ENCODE measurements at regions not wholly inside any gene's neighbourhood (a gene's known extent, or its start where the extent isn't known, plus 50 kb on each side); places are given as distances from the start of the nearest gene placed in this dataset.
"Not testable (repeated sequence)": the region's sequence is repeated elsewhere in the genome, so short reads cannot be mapped to it uniquely, and the experiment has no call there.

DNA sequence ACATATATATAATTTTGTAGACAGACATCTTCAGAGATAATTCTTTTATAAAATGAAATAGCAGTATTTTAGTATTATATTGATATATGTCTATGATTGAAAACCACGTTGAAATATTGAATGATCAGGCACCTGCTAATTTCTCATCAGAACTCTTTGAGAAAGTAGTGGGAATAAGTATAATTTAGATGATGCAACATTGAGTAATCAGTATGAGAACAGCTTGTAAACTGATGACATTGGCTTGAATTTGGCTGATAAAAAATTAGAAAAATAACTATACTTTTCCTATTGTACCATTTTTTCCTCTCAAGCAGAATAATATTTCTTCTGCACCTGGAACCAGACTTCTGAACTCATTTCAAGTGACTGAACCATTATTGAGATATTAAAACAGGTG, 1316.8 kb downstream of the NCAM2 start:
- DNase-seq: no peak

DNA sequence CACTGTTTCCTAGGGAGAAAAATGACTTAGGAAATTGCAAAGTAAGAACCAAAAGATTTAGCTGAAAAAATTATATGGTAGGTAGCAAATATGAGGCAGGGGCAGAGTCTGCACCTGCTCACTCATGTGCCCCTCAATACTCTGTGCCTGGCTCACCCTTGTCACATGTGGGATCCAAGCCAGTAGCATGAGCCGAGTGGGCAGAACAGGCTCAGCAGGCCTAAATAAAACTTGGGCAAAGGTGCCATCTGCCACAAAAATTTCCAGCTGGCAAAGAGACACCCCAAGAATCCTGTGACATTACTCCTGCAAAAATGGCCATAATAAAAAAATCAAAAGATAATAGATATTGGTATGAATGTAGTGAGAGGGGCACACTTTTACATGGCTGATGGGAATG, 1321.2 kb downstream of the NCAM2 start:
- no peak for DNase-seq

DNA sequence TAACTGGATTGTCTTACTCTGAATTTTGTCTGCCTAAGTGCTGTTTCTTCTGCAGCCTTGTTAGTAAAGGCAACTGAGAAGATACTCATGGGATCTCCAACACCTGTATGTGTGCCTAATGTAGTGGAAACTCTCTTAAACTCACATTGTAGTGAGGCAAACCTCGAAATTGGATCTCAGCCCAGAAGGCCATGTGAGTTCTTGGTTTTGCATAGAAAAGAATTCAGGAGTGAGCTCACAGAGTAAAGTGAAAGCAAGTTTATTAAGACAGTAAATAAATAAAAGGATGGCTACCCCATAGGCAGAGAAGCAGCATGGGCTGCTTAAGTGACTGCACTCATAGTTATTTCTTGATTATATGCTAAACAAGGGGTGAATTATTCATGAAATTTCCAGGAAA, 1344.7 kb downstream of the NCAM2 start:
- no peak for DNase-seq

DNA sequence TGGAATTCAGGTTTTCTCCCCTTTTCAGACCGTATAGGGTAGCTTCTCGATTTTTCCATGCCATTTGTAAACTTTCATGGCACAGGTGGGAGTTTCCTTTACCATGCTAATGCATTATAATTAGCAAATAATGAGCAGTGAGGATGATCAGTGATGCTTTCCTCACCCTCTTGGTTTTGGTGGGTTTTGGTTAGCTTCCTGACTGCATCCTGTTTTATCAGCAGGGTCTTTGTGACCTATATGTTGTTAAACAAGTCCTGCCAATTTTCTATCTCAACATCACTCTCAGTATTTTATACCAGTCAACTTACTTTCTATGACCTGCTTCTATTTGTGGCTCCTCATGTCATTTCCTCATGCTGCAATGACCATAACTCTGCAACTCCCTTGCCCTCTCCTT, 1345.1 kb downstream of the NCAM2 start:
- no peak for DNase-seq

DNA sequence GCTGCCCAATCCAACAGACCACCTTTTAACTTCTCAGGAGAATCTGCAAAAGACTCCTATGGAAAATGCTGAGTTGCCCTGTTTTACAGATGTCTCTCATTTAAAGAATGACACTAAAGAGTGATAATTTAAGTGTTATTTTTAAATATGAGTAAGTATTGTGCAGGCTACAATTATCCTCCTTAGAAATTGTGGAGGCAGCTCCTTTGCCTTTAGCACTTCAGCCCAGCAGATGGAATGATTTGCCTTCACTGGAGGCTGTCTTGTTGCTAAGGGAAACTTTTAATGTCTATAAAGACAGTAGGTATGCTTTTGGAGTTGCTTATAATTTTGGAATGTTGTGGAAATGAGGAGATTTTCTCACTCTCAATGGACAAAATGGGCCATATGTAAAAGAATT, 1345.5 kb downstream of the NCAM2 start:
- DNase-seq: no peak

DNA sequence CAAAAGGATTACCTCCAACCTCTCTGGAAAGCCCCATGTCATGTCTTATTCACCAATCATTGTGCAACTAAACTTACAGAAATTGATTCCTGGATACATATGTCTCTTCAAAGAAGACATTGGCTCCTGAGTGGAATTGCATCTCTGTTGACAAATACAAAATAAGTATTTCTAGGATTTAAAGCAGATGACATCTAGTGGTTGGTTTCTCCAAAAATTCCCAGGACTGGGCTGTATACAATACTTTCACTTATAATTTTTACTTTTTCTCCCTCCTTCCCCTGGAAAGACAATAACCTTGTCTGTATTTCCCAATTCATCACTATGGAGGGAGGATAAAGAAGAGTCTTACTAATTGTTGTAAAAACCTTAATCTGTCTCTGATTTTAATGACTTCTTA, 1347.4 kb downstream of the NCAM2 start:
- DNase-seq: no peak

DNA sequence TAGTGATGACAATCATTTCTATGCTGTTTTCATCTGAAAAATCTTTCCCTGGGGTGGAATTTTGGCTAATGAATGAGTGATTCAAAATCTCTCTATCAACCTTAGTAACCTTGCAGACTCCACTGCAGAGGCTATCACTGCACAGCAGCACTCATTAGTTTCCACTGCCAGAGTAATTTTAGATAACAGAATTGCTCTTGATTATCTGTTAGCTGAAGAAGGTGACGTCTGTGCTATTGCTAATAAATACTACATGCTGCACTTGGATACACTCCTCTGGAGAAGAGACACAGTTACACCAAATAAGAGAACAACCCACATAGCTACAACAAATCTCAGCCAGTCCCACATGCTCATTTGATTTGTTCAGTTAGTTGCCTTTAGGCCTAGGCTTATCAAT, 1348.4 kb downstream of the NCAM2 start:
- no peak for DNase-seq

DNA sequence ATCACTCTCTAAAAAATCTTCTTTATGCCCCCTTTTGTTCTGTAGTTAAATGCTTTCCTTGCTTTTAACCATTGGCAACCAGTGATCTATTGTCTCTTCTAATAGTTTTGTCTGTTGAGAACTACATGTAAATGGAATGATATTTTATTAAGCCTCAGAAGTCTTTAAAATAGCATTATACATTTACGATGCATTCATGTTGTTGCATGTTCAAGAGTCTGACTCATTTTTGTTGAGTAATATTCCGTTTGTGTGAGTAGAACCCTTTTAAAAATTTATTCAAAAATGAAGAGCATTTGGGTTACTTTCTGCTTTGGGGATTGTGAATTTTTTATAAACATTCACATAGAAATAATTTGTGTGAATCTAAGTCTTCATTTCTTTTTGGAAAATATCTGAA, 1352.9 kb downstream of the NCAM2 start:
- no peak for DNase-seq

DNA sequence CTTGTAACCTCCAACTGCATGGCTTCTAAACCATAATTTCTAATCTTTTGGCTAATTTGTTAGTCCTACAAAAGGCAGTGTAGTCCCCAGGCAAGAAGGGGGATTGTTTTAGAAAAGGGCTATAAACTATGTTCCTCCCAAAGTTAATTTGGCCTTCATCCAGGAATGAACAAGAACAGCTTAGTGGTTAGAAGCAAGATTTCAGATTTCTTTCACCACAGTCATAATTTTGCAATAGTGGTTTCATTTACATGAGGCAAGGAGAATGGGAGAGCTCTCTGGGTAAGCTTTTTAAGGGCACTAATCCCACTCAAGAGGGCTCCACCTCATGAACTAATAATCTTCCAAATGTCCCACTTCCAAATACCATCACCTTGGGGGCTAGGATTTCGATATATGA, 1353.9 kb downstream of the NCAM2 start:
- DNase-seq: no peak

DNA sequence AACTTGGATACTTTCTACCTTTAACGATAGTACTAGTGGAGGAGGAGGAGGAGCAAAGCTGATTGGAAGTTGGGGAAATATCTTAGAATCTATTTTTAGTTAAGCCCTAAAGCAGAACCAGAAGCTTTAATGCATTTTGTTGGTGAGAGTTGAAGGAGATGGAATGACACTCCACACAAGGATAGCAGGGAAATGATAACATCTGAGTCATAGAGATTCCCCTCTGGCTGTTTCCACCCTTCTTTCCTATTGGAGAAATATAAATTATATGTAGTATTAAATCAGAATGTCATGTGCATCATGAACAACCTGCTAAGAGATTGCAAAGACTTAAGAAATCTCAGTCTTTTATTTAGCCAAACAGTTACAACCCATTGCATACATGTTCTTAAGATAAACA, 1357.7 kb downstream of the NCAM2 start:
- no peak for DNase-seq

DNA sequence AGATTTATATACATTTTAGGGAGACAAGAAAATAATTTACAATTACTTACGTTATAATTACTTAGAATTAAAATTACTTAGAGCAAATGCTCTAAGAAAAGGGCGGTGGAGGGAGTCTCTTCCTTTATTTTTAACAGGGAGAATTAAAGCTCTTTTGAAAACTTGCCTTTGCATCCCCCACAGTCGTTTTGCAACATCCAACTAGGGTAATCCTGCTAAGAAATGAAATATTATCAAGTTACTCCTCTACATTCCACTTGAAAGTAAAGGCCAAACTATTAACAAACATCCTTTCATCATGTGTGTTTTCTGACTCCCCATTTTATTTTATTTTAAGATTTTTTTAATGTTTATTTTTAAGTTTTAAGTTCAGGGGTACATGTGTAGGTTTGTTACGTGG, 1358.5 kb downstream of the NCAM2 start:
- no peak for DNase-seq

DNA sequence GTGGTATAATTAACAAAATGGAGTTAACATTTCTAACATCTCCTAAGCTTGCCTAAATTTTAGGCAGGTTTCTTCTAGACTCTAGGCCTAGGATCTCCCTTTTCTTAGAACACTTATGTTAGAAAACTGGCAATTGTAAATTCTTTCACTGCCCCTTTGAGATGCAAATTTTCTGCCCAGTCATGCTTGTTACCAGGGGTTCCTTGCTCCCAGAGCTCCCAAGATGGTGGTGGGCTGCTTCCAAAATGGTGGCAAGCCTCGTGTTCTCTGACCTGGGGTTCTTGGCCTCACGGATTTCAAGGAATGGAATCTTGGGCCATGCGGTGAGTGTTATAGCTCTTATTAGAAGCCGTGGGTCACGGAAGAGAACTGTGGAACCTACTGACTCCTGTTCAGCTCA, 1361.4 kb downstream of the NCAM2 start:
- DNase-seq: not testable (repeated sequence)

DNA sequence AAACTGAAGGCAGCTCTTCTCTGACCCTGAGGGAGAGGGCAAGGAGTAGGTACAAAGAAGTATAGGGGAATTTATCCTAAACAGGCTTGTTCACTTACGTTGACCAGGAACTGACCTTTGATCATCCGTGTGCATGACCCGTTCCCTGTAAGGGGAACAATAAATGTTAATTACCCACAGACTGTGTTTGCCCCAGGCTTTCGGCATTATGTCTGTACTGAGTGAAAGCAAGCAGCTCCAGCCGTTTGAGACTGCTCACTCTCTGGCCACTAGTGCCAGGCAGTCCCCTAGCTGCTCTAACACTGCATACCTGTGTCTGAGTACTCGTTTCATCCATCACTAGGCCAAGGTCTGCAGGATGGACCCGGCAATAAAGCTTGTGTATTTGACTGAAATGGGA, 1365.3 kb downstream of the NCAM2 start:
- DNase-seq: no peak

DNA sequence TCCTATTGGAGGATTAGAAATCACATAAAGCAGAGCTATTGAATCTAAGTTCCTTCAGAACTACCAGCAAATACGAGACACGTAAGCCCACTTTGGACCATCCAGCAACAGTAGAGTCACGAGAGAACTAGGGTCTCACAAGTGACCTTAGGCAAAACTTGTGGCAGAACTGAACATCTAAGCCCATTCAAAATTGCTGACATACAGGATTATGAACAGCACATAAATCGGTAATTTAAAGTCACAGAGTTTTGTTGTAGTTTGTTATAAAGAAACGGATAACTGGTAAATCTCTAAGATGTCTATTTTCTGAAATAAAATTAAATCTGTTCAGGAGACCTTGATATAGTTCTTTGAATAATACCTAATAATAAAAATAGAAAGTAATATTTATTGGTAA, 1366.0 kb downstream of the NCAM2 start:
- no peak for DNase-seq

DNA sequence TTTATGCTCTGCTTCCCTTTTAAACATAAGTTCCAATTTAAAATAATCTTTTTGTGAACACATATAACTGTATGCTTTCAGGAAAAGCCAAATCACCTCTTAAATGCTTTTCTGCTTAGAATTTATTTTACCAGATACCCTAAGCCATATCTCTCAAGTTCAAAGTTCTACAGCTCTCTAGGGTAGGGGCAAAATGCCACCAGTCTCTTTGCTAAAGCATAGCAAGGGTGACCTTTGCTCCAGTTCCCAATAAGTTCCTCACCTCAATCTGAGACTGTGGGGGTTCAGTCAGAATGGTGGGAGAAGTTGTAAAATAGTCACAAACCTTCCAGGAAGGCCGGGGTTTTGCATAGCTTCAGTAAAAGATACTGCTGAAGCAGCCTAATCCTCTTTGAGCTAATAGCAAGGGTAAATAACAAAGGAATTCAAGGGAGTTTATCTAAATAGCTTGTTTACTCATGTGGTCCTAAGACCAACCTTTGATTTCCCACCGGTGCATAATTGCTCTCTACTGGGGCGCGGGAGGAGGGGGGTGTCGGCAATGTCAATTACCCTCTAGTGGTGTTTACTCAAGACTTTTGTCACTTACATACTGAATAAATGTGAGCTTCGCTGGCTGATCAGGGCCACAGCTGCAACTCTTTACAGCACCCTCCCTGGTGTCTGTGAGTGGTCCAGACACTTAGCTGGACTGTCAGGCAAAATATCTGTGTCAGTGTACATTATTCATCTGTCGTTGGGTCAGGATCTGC, 1376.2 kb downstream of the NCAM2 start:
- no peak for DNase-seq

DNA sequence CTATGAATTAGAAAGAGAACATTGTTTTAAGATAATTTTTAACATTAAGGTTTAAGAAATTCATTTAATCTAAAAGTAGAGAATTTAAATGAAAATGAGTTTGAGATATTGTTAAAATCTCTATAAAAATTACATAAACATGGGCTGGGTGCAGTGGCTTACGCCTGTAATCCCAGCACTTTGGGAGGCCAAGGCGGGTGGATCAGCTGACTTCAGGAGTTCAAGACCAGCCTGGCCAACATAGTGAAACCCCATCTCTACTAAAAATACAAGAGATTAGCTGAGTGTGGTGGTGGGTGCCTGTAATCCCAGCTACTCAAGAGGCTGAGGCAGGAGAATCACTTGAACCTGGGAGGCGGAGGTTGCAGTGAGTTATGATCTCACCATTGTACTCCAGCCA, 1379.6 kb downstream of the NCAM2 start:
- DNase-seq: not testable (repeated sequence)

DNA sequence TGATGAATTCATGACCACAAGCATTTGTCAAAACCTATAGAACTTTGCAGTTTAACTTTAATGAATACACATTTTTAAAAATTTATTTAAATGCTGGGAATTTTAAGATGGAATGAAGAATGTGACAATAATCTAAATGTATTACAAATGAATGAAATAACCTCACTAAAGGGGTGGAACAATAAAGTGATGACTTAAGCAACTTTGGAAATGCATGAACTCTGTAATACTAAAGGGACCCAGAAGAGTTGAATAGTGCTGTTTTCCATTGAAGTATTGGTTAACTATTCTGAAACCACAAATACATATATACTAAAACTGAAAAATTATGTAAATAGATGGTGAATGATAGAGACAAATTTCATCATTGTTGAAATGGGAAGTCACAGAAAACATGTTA, 1395.1 kb downstream of the NCAM2 start:
- no peak for DNase-seq

DNA sequence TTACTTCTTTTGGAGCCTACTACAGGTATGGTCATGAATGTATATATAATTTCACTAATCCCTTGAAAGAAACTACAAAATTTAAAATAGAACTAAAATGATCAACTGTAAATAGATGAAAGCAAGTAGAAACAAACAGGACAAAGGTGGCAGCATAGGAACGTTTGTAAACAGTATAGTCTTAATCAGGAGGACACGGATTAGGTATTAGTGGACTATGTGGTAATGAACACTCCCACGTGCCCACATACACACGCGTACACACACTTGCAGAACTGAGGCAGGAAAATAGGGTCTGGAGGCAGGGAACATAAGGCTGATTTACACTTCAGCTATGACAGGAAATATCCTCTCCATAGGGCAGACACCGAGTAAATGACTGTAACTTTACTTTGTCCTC, 1397.8 kb downstream of the NCAM2 start:
- no peak for DNase-seq

DNA sequence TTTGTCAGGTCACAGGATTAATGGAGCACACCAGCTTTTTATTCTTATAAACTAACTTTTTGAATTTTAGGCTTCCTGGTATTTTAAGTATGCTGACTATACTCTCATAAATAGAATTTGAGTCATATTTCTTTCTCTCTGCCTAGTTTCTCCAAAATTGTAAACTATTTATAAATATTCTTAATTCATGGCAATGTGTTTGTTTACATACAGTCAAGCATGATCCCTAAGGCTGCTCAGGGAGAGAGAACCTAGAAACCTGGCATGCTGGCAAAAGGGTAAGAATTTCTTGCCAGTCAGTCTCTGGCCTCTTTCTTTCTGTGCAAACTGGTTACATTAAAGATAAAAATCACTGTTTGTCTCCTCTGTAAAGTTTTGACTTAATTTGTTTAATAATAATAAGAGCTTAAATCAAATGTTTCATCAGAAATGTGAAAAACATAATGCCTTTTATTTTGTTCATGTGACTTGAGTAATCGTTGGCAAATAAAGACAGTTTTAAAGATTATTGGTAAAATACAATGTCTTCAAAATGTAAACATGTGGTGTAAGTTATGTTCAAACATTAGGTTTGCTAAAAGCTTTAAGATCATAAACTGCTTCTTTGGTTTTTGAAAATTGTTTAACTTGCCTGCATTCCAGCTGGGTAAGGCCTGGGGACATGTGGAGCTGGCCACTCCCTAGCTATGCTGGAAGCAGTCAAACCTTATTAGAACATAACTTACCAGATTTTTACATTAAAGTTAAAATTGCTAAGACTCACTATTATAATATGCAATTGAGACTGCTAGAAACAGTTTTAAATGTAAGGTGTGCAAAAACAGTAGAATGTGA, 1401.7 kb downstream of the NCAM2 start:
- DNase-seq: no peak

DNA sequence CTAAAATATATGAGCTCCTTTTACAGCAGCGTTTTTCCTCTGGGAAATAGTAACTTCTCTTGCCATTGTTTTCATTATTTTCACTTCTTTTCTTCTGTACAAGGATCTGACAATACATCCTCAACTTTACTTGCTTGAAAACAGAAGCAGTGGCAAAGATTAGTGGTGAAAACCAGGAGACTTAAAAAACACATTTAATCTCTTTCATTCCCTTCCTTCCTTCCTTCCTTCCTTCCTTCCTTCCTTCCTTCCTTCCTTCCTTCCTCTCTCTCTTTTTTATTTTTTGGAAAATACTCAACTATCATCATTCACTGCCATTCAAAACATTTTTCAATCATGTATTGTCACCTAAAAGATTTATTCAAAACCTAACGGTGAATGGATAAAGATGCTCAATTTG, 1411.4 kb downstream of the NCAM2 start:
- no peak for DNase-seq

DNA sequence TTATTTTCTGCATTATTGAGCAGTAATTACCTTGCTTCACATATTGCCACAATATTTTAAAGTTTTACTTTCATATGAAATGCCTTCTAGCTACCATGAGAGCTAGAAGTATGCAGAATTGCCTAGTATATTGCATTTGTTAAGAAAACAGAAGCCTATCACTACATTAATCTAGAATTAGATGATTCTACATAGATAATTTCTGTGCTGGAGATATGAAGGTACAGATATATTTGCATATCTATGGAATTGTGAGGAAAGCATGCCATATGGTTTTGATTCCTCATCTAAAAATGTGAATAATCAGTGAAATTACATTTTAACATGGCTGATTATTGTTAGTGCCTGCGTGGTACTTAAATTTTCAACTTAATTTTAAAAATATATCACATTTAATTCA, 1418.3 kb downstream of the NCAM2 start:
- DNase-seq: no peak

DNA sequence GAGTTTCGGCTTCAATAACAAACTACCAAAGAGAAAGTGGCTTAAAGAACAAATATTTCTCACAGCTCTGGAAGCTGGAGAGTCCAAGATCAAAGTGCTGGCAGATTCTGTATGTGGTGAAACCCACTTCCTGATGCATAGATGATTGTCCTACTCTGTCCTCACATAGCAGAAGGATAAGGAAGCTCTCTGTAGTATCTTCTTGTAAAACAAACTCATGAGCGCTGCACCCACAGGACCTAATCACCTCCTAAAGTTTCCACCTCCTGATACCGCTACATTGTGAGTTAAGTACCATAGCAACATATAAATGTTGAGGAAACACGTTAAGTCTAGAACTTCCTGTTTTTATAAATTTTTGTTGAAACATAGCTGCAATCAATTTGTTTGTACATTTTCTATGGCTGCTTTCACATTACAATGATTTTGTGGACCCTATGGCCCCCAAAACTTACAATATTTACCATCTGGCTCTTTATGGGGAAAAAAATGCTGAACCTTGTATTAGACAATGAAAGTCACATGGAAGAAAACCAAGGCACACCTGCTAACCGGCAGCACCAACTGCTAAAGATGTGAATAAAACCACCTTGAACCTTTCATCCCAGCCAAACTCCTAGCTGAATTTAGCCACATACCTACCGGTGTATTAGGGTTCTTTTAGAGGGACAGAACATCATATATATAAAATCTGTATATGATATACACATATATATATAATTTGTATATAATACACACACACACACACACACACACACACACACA, 1423.4 kb downstream of the NCAM2 start:
- no peak for DNase-seq

DNA sequence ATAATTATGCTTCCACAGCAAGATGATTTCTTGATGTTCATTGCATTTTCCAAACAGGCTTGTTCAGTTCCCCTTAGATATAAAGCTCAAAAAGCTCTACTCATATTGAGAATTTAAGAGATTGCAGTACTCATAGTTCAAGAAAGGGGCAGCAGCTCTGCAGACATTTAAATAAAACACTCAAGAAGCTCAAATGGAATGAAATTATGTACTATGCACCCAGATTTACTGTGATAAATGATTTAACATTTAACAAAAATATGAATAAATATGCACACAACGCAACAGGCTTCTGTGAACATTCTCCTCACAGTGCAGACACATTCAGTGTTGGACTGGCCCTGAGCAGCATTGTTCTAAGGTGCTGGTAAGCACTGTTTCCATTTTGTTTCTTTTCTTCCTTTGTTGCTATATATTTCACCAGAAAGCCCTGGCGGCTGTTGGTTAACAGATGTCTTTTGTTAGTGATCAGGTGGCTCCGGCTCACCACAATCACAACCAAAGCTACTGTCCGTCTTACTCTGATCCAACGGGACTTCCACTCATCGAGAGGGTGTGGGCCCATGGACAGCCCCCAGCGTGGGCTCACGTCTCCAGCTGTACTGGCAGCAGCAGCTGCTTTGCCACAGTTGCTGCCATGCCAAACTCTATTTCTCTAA, 1440.3 kb downstream of the NCAM2 start:
- DNase-seq: no peak

All from DMS153 (cell line).